Esophagus squamous epithelium (tissue), 4 donors: ENCODE measurements at regions not wholly inside any gene's neighbourhood (a gene's known extent, or its start where the extent isn't known, plus 50 kb on each side); places are given as distances from the start of the nearest gene placed in this dataset.

ENCODE experiments used
- CTCF ChIP-seq, 6 experiments: fragments of 450-650 bp in 4 of 6; fragments of 200-600 bp in 2 of 6; sonication (generic) in 2 of 6; IDR thresholded peaks; one replicate each; pipeline ENCODE4 v1.5.1; 2016 to 2019; ENCODE audit warnings: antibody characterized with exemption in 6 of 6, mild to moderate bottlenecking in 4 of 6, moderate library complexity in 4 of 6
- POLR2A ChIP-seq, 4 donors: fragments of 450-650 bp; IDR thresholded peaks; one replicate each; pipeline ENCODE4 v1.6.1; 2017; ENCODE audit warnings: antibody characterized with exemption in 4 of 4, mild to moderate bottlenecking in 4 of 4, moderate library complexity in 3 of 4

GRCh38 chr12:29869946-29870345 is 86.2 kb upstream of the TMTC1 start:
- no peak for TF ChIP-seq CTCF (IDR thresholded peaks at IDR 0.05)
- no peak for TF ChIP-seq POLR2A (IDR thresholded peaks at IDR 0.05)
